ENCODE measurements at regions not wholly inside any gene's neighbourhood (a gene's known extent, or its start where the extent isn't known, plus 50 kb on each side); places are given as distances from the start of the nearest gene placed in this dataset.

DNA sequence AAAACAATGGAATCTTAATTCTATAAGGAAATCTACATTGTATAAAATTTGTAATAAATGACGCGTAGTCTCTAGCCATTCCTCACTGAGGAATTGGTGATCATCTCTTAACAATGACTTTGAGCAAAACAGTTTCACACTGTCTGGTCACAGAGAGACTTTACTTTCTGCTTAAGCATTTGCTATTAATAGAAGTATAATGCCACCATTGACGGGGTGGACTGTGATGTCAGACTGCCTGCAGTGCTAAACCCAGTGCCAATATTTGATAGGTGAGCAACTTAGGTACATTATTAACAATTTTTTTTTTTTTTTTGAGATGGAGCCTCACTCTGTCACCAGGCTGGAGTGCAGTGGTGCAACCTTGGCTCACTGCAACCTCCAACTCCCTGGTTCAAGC lies 494.9 kb upstream of the ADAMTS9 start:
- TF ChIP-seq, protein P1, sequence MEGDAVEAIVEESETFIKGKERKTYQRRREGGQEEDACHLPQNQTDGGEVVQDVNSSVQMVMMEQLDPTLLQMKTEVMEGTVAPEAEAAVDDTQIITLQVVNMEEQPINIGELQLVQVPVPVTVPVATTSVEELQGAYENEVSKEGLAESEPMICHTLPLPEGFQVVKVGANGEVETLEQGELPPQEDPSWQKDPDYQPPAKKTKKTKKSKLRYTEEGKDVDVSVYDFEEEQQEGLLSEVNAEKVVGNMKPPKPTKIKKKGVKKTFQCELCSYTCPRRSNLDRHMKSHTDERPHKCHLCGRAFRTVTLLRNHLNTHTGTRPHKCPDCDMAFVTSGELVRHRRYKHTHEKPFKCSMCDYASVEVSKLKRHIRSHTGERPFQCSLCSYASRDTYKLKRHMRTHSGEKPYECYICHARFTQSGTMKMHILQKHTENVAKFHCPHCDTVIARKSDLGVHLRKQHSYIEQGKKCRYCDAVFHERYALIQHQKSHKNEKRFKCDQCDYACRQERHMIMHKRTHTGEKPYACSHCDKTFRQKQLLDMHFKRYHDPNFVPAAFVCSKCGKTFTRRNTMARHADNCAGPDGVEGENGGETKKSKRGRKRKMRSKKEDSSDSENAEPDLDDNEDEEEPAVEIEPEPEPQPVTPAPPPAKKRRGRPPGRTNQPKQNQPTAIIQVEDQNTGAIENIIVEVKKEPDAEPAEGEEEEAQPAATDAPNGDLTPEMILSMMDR (IDR thresholded peaks at IDR 0.05) = no peak
- TF ChIP-seq ZFX (IDR thresholded peaks at IDR 0.05; ENCODE audit: borderline replicate concordance) = no peak
